GM21529 (cell line): ENCODE measurements at regions not wholly inside any gene's neighbourhood (a gene's known extent, or its start where the extent isn't known, plus 50 kb on each side); places are given as distances from the start of the nearest gene placed in this dataset.
"Not testable (repeated sequence)": the region's sequence is repeated elsewhere in the genome, so short reads cannot be mapped to it uniquely, and the experiment has no call there.

Experiments used
- ATAC-seq: cut with Tn5 transposase; IDR thresholded peaks from one replicate; pipeline ENCODE4 v1.9.1; 2021; ENCODE audit not compliant: unreplicated experiment

DNA sequence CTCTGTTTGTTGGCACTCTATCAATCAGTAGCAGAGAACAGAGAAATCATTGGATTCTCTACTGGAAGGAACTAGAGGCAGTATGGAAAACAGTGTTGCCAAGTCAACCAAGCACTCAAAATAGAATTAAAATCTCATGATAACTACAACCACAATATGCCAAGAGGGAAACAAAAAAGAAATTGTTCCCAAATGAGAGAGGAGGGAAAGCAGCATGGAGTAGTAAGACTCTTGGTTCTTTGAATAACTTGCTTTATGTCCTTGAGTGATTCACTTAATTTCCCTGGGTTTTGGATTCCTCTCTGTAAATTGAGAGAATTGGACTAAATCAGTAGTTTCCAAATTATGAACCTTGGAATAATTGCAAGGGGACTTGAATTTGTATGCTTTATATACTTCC lies 285.5 kb upstream of the ANKRD50 start:
- no peak for ATAC-seq

DNA sequence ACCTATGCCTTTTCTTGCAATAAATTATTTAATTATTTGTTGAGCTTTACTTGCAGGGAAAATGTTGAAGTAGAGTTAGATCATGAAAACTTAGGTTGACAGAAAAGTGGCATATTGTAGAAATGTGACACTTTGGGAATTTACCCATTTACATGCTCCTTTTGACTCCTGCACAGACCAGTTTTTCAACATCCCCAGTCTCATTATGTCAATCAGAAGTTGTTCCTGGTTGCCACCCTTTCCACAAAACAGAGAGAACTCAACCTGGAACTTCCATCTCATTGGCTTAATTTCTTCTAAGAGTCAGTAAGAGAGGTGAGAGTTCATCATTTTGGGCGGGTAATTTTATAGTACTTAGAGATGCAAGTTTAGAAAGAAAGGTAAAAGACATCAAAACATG lies 284.6 kb upstream of the ANKRD50 start:
- no peak for ATAC-seq

DNA sequence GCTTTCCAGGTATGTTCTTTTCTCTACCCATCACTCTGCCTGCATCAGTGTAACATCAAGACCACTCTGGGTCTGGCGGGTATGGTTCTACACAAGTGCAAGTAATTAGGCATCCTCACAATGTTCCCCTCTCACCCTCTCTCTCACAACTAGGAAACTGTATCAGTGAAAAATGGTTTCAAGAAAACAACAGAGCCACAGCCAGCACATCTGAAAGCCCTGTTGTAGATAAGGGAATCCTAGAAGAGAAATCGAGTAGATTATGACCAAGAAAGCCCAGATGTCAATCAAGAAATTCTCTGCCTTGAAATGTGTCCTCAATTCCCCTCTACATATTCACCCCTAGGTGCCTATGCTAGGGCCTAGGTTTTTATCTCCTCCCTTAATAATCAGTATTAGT lies 281.3 kb upstream of the ANKRD50 start:
- ATAC-seq = no peak

DNA sequence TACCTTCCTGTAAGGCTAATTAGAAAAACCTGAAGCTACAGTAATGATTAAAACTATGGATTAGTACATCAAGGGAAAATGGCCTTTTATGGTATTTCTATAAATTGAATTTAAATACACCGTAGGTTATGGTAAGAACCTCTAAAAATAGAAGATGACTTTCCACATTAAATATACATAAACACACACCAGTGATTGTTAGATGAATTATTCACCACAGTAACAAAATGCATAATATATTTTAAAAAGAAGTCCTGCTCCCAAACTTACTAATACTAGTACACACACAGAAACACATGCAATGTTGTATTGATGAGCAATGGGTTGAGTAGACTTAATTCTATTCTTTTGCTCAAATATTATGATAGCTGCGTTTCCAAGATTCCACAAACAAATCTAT lies 277.9 kb upstream of the ANKRD50 start:
- ATAC-seq = no peak

DNA sequence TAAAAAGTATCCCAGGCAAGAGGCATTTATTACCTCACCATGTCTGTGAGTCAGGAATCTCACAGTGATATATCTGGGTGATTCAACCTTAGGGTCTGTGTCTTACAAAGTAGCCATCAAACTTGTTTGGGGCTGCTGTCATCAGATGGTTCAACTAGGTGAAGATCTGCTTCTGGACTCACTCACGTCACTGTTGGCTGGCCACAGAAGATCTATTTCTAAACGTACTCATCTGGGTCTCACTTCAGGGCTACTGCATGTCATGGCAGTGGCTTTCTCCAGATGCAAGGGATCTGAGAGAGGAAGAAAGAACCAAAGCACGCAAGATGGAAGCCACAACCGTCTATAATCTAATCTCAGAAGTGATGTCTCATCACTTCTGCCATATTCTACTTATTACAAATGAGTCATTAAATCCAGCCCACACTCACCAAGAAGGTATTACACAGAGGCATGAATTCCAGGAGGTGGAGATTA lies 267.8 kb upstream of the ANKRD50 start:
- ATAC-seq = no peak

DNA sequence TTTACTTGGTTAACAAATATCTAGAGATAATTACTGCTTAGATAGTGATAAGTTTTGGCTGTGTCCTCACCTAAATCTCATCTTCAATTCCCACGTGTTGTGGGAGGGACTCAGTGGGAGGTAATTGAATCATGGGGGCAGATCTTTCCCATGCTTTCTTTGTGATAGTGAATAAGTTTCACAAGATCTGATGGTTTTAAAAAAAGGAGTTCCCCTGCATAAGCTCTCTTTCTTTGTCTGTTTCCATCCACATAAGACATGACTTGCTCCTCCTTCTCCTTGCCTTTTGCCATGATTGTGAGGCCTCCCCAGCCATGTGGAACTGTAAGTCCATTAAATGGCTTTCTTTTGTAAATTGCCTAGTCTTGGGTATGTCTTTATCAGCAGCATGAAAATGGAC lies 266.0 kb upstream of the ANKRD50 start:
- ATAC-seq = not testable (repeated sequence)

DNA sequence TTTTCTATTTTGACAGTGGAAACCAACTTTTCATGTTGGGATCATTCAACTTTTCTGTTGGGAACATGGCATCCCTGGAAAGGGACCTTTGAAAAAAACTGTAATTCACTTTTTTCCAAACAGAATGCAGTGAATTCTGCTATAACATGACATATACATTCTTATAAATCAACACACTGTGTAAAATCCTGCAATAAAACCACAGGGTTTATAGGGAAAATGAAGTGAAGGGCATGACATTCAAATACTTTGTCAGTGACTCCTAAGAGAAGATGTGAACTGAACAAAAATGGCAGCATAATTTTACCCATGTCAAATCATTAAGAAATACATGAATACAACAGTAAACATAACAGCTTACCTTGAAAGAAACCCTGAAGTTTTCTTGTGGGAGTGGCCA lies 264.5 kb upstream of the ANKRD50 start:
- ATAC-seq = no peak

DNA sequence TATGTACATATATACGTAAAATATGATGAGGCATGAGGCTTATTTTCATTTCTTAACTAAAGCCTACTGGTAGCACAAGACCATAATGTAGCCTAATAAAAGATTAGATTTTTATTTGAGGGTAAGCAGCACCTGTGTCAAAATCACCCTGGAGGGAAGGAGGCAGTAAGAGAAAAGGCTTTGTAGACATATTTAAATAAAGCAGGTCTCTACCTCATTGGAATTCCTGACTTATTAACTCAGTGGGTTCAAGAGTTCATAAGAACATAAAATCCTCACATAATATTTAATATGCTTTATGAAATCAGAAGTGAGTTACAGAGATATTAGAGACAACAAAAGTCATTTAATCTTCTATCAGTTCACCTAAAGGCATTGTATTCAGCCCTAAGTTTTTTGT lies 261.6 kb upstream of the ANKRD50 start:
- ATAC-seq = no peak

DNA sequence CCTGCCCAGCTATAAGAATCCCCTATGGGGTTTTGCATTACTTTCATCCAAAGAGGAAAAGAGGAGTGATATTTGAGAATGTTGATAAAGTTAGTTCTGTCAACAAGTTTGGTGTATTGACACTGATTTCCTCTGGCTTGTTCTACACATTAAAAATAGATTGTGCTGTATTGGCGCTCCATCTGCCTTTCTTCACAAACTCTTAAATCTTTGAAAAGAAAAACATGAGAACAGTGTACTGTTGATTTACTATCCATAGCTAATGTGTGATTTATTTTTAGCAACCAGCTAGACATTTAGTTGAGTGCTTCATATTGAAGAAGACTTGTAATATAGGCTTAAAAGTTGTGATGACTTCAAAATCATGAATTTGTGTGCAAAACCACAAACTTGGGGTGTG lies 261.2 kb upstream of the ANKRD50 start:
- no peak for ATAC-seq

DNA sequence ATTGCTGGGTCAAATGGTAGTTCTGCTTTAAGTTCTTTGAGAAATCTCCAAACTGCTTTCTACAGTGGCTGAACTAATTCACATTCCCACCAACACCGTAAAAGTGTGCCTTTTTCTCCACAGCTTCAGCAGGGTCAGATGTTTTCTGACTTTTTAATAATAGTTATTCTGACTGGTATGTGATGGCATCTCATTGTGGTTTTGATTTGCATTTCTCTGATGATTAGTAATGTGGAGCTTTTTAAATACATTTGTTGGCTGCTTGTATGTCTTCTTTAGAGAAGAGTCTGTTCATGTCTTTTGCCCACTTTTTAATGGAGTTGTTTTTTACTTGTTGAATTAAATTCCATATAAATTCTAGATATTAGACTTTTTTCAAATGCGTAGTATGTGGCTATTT lies 257.5 kb upstream of the ANKRD50 start:
- no peak for ATAC-seq

DNA sequence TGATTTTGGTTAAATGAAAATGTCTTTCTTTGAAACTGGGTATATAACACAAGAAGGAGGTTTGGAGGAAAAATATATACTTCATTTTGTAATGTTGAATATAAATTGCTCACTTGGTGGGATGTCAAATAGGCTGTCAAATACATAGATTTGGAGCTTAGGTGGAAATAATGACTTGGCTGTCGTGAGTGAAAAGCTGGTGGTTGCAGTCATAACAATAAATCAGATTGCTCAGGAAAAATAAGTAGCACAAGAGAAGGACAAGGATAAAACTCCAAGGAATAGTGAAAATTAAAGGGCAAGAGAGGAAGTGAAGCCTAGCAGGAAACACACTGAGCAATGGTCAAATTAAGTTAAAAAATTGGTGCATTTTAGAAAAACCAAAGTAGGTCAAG lies 253.0 kb upstream of the ANKRD50 start:
- no peak for ATAC-seq

DNA sequence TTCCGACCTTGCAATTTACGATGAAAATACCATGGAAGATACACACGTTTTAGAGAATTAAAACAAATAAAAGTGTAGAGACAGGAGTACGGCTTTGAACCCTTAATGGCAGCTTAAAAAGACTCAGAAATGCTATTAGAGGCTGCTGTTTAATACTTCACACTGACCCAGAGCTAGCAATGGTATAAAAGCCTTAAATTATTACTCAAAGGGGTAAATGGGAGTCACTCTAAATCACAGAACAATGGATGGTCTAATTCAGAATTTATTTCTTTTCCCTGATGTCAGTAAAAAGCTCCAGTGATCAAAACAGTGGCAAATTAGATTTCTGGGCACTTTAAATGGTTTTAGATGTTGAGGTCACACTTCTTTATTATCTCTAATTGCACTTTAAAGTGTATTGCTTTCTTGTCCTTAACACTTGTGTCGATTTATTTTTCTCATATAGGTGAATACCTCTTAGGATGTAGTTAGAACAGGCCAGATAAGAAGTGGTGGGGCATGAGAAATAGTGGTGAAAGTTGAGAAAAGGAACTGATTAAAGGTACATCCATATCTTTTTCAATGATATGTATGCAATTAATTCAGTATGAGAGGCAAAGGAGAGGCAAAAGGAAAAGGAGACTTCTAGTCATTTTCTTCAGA lies 252.4 kb upstream of the ANKRD50 start:
- no peak for ATAC-seq

DNA sequence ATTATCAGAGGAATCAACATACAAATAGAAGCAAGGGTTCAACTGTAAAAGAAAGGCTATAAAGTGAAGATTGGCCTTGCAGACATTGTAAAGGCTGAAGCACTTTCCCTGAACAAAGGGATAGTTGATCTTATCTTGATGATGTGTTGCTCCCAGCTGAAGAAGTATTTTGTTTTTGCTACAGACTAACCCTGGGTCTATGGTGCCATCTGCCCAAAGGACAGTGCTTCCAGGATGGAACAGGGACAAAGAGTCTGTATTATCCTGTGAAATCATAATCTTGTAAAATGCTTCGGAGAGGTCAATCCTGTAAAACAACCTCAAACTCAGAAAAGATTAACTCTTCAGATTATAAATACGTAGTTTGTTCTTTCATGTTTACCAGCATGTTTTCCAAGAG lies 251.7 kb upstream of the ANKRD50 start:
- no peak for ATAC-seq

DNA sequence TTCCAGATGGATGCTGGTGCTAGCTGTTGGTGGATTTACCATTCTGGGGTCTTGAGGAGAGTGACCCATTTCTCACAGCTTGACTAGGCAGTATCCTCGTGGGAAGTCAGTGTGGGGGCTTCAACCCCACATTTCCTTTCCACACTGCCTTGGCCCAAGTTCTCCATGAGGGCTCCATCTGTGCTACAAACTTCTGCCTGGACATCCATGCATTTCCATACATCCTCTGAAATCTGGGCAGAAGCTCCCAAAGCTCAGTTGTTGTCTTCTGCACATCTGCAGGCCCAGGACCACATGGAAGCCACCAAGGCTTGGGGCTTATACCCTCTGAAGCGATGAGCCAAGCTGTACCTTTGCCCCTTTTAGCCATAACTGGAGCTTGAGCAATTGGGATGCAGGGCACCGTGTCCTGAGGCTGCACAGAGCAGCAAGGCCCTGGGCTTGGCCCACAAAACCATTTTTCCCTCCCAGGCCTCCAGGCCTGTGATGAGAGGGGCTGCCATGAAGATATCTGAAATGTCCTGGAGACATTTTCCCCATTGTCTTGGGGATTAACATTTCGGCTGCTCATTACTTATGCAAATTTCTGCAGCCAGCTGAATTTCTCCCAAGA lies 248.7 kb upstream of the ANKRD50 start:
- no peak for ATAC-seq

DNA sequence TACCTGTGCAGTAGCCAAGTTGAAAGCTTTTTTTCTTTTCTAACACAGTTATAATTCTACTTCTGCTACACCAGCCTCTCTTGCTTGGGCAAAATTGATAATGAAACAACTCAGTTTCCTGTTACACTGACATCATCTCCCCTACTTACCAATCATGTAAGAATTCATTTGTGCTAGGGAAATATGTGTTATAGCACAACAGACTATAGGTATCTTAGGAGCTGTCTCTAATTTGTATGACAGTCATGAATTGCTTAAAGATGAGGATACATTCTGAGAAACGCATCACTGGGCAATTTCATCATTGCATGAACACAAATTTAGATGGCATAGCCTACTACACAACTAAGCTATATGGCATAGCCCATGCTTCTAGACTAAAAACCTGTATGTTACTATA lies 246.3 kb upstream of the ANKRD50 start:
- no peak for ATAC-seq

DNA sequence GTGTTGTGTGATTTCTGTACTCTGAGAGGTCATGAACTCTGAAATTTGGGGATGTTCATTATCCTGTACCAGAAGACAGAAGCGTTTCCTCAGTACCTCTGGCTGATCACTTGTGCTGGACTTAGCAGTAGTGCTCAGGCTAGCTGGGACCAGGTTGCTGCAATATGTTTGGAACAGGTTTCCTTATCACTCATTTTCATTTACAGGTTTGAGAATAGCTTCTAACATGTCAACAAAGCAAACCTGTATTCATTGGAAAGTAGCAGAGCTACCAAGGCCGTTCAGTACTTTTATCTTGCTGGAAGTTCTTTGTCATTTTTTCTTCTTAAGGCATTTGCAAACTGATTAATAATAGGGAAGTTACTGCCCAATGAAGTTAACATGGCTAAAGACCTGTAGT lies 242.9 kb upstream of the ANKRD50 start:
- ATAC-seq = no peak

DNA sequence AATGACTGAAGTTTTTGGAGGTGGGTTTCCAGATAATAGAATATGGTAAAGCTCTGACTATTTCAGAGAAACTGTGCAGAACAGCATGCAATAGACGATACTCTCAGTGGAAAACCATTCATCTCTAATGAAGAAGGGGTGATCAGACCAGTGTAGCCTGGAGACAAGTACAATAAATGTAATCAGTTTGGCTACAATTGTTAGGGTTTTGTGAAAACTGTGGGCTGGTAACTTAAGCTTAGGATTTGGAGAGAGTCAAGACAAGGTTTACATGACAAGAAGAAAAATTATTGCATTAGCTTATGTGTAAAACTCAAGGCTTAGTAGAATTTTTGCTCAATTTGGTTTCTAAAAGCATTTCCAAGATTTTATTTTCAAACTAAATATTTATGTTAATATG lies 241.5 kb upstream of the ANKRD50 start:
- no peak for ATAC-seq

DNA sequence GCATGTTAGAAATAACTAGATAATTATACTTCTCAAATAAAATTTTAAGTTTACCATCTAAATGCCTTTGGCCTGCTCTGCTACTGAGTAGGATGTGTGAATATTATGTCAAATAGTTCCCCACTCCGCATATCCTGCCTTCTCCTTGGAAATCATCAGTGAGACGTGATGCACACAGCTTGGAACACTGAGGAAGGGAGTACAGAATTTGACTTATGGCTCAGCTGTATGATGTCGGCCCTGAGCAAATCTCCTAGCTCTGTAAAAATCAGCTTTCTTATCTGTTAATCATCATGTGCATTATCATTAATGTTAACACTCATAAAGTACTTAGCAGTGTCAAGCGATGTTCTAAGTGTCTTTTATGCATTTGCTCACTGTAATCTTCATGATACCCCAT lies 241.0 kb upstream of the ANKRD50 start:
- ATAC-seq = no peak

DNA sequence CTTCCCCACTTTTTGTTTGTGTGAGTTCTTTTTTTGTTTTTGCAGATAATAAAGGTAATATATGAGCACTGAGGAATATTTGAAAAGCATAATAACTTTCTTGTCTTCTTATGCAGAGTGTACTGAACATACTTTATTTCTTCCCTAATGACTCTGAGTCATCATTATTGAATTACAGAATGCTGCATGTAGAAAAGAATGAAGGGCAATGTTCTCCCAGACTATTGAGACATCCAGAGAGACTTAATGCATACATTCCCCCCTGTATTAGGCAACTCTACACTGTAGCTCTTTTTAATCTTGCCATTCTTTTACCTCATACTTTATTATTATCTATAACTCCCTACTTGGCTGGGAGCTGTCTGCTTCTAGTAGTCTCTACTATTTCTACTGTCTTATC lies 240.5 kb upstream of the ANKRD50 start:
- no peak for ATAC-seq

DNA sequence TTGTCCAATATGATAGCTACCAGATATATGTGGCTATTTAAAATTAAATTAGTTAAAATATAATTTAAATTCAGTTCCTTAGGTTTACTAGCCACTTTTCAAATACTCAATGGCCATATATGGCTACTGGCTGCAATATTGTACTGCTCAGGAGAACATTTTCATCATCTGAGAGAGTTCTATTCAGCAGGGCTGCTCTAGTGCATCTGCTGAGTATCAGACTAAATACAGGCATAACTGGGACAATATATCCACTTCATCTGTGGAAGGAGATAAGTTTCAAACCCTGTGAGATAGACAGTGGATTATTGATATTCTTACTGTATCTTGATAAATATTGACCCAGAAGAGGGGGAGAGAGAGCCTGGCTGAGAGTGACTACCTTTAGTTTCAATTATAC lies 240.1 kb upstream of the ANKRD50 start:
- ATAC-seq = no peak

DNA sequence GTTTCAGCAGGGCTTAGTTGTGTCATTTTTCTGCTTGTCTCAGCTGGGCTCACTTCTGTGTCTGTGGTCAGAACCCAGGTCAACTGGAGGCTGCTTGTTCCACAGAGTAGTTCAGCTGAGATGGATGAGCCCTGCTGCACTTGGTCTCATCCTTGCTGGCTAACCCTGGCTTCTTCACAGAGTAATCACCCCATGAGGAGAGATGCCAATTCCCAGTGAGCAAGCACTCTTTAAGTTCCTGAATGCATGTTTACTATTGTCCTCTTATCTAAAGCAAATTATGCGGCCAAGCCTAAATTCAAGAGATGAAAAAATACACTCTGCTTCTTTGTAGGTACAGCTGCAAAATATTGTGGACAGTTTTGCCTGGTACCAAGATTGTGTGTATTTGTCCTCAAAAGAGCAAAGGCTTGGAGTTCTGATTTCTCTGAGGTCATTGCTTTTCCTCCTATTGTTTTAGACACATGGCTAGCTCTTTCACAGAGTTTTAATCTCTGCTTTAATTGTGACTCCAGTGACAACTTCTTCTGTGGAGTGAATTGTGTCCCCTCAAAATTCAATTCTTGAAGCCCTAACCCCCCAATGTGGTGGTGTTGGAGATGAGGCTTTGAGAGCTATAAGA lies 236.6 kb upstream of the ANKRD50 start:
- ATAC-seq = no peak

DNA sequence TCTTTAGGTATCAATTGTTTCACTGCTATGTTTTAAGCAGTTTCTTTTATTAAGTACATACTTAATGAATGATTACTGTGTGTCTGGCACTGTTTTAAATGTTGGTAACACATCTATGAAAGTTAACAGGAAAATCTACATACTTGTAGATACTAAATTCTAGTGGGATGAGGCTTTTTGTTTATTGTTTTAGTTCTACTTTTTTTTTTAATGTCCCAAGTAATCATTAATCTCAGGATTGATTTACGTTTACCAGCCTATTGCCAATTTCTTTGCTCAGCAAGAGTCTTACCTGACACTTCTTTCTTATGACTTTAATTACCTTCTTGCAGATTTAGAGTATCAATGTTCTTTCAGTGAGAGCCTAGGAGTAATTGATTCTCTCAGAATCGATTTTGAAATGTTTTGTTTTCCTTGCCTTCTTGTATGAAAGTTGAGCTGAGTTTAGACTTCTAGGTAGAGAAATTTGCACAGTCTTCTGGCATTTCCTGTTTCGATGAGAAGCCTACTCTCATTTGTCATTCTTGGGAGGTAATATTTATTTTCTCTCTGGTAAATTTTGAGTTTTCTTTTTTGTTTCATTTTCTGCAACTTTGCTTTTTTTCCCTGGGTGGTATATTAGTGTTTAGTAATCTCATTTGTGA lies 235.2 kb upstream of the ANKRD50 start:
- no peak for ATAC-seq
